ENCODE measurements at regions not wholly inside any gene's neighbourhood (a gene's known extent, or its start where the extent isn't known, plus 50 kb on each side); places are given as distances from the start of the nearest gene placed in this dataset.

DNA sequence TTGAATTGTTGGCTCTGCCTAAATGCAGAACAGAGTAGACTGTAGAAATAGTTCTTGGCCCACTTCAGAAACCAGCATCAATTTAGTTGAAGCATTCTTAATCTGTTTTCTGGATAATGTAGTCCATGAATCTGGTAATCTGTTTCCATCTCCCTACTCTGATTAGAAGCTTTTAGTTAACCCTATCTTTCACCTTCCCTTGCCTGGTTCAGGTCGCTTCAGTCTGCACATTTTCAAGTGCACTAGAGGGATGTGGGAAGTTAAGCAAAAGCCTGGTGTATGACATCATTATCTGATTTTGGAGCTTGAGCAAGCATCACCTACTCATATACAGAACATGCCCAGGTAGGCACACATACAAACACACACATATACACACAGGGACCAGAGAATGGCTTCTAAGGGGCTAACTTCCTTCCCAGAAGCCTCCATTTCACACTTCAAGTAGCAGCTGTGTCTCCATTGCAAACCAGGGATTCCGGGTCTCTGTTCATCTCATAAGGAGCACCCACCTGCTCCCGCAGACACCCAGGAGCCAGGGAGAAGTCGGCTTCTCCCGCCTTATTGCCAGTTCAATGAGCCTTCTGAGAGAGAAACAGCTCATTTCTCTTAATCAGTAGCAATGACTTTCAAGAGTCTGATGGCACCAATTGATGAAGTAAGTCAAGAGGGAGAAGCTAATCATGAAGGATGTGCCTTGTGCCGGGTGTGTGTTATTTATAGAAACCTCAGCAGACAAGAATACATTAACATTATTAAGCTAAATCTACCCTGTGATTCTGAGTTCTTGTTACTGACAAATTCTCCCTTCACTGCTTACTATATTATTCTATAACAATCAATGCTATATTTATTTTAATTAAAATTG lies 347.9 kb upstream of the STAC start:
- peaks cover 31% of the 10 kb centered on the region for H3K9me3 Mint-ChIP-seq
- no peak for DNase-seq (ENCODE audit: low spot score in 2 of 2, unreplicated experiment in 2 of 2)
- H3K4me3 Mint-ChIP-seq, result no peak overlapping the region
- H3K36me3 Mint-ChIP-seq, result peaks cover 2% of the 10 kb centered on the region
- H3K27ac Mint-ChIP-seq, result no peak overlapping the region
- peaks cover 4% of the 10 kb centered on the region for H3K4me1 Mint-ChIP-seq
- H3K27me3 Mint-ChIP-seq (ENCODE audit: low read depth), result no peaks in the 10 kb centered on the region
- TF ChIP-seq, protein P1, sequence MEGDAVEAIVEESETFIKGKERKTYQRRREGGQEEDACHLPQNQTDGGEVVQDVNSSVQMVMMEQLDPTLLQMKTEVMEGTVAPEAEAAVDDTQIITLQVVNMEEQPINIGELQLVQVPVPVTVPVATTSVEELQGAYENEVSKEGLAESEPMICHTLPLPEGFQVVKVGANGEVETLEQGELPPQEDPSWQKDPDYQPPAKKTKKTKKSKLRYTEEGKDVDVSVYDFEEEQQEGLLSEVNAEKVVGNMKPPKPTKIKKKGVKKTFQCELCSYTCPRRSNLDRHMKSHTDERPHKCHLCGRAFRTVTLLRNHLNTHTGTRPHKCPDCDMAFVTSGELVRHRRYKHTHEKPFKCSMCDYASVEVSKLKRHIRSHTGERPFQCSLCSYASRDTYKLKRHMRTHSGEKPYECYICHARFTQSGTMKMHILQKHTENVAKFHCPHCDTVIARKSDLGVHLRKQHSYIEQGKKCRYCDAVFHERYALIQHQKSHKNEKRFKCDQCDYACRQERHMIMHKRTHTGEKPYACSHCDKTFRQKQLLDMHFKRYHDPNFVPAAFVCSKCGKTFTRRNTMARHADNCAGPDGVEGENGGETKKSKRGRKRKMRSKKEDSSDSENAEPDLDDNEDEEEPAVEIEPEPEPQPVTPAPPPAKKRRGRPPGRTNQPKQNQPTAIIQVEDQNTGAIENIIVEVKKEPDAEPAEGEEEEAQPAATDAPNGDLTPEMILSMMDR (IDR thresholded peaks at IDR 0.05; ENCODE audit: unreplicated experiment), result no peak

GRCh38 chr3:36058404-36059030 lies 321.8 kb upstream of the STAC start:
- Mint-ChIP-seq H3K36me3 (no peaks in the 10 kb centered on the region), H3K27me3 (ENCODE audit: low read depth) (peaks cover 48% of the 10 kb centered on the region), H3K4me3 (no peak overlapping the region), H3K4me1 (peaks cover 6% of the 10 kb centered on the region), H3K27ac (no peak overlapping the region), H3K9me3 (peaks cover 18% of the 10 kb centered on the region)
- DNase-seq (ENCODE audit: low spot score in 2 of 2, unreplicated experiment in 2 of 2), result no peak
- TF ChIP-seq, protein P1 (IDR thresholded peaks at IDR 0.05; ENCODE audit: unreplicated experiment), result no peak

DNA sequence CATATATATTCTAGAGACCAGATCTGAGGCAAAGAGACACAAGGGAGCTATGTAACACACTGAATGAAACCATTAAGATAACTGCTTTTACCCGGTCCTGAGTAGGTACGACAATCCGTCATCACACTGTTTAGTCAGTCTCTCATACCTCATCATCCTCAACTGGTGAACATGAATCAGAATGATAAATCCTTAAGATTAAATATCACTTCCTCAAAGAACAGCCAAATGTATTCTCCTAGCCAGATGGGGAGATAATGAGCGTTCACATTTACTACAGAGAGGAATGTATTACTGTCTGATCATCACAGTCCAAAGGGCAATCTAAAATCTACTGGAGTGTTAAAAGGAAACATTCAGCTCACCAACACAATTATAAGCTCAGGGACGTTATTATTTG lies 319.4 kb upstream of the STAC start:
- no peak for DNase-seq (ENCODE audit: low spot score in 2 of 2, unreplicated experiment in 2 of 2)
- Mint-ChIP-seq H3K27me3 (ENCODE audit: low read depth) (peaks cover 46% of the 10 kb centered on the region), H3K27ac (no peak overlapping the region), H3K4me1 (peaks cover 6% of the 10 kb centered on the region), H3K9me3 (peaks cover 4% of the 10 kb centered on the region), H3K36me3 (no peaks in the 10 kb centered on the region), H3K4me3 (no peak overlapping the region)
- TF ChIP-seq, protein P1 (IDR thresholded peaks at IDR 0.05; ENCODE audit: unreplicated experiment), result no peak

DNA sequence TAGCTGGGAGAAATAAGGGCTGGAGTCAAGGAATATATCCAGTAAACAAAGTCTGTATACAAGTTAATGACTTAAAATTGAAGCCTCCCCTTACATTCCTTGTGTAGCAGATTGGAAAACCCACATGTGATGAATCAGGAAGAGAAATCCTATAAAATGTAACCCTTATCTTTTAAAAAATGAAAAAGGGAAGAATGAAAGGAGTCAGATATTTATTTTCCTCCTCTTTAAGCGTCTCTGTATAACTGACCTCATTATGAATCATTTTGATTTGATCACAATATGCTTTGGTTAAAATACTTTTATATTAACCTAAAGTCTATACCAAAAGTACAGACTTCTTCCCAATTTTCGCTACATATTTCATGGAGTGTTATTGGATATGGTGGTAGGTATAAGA lies 316.3 kb upstream of the STAC start:
- no peak overlapping the region for H3K27ac Mint-ChIP-seq
- no peak for DNase-seq (ENCODE audit: low spot score in 2 of 2, unreplicated experiment in 2 of 2)
- no peaks in the 10 kb centered on the region for H3K36me3 Mint-ChIP-seq
- TF ChIP-seq, protein P1 (IDR thresholded peaks at IDR 0.05; ENCODE audit: unreplicated experiment), result no peak
- no peak overlapping the region for H3K4me3 Mint-ChIP-seq
- H3K9me3 Mint-ChIP-seq, result peaks cover under 1% of the 10 kb centered on the region
- H3K27me3 Mint-ChIP-seq (ENCODE audit: low read depth), result peaks cover 38% of the 10 kb centered on the region
- peaks cover 6% of the 10 kb centered on the region for H3K4me1 Mint-ChIP-seq

DNA sequence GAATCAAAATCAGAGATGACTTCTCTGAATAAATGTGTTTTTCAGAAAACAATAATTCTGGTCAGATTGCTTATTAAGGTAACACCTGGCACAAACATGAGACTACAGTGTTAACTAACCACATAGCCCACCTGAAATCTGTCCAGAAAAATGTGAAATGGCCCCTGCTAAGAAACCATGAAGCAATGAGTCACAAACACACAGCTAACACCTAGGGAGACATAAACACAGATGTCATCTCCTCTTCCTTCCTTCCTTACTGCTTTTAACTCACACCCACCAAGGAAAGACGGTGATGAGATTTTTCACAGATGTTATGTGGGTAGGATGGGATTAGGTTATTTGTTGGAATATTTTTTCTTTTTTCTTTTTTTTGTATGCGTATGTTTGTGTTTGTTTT lies 315.0 kb upstream of the STAC start:
- DNase-seq (ENCODE audit: low spot score in 2 of 2, unreplicated experiment in 2 of 2), result no peak
- H3K9me3 Mint-ChIP-seq, result no peaks in the 10 kb centered on the region
- H3K27me3 Mint-ChIP-seq (ENCODE audit: low read depth), result peaks cover 31% of the 10 kb centered on the region
- peaks cover 6% of the 10 kb centered on the region for H3K4me1 Mint-ChIP-seq
- H3K36me3 Mint-ChIP-seq, result no peaks in the 10 kb centered on the region
- no peak overlapping the region for H3K27ac Mint-ChIP-seq
- no peak overlapping the region for H3K4me3 Mint-ChIP-seq
- TF ChIP-seq, protein P1 (IDR thresholded peaks at IDR 0.05; ENCODE audit: unreplicated experiment), result no peak

Measured in mesothelial cell of epicardium (in vitro differentiated cells).